Loucy (cell line): ENCODE measurements at regions not wholly inside any gene's neighbourhood (a gene's known extent, or its start where the extent isn't known, plus 50 kb on each side); places are given as distances from the start of the nearest gene placed in this dataset.

Experiments
- H2AFZ ChIP-seq: fragments of 200-600 bp; sonication (generic); 2 replicates; pipeline ENCODE4 v1.6.0; 2016; ENCODE audit warnings: antibody characterized with exemption, mild to moderate bottlenecking, low read length, moderate library complexity
- H3F3A ChIP-seq: fragments of 200-600 bp; 2 replicates; pipeline ENCODE4 v1.6.0; 2016; ENCODE audit warnings: antibody characterized with exemption, low read depth, mild to moderate bottlenecking
- H3K27me3 ChIP-seq: fragments of 200-600 bp; sonication (generic); 2 replicates; pipeline ENCODE4 v1.6.1; 2014; ENCODE audit warnings: low read length, mild to moderate bottlenecking; ENCODE audit not compliant: insufficient read depth, poor library complexity, severe bottlenecking
- H3K36me3 ChIP-seq: fragments of 200-600 bp; sonication (generic); 2 replicates; pipeline ENCODE4 v1.6.1; 2016; ENCODE audit warnings: low read length; ENCODE audit not compliant: insufficient read depth
- H3K4me1 ChIP-seq: fragments of 200-600 bp; sonication (generic); 2 replicates; pipeline ENCODE4 v1.5.1; 2014; ENCODE audit warnings: low read length, mild to moderate bottlenecking; ENCODE audit not compliant: insufficient read depth, poor library complexity, severe bottlenecking
- H3K4me2 ChIP-seq: fragments of 200-600 bp; sonication (generic); 2 replicates; pipeline ENCODE4 v1.6.0; 2014; ENCODE audit warnings: antibody characterized with exemption, low read length, low read depth, mild to moderate bottlenecking; ENCODE audit not compliant: poor library complexity, severe bottlenecking
- H3K4me3 ChIP-seq: fragments of 200-600 bp; sonication (generic); 2 replicates; pipeline ENCODE4 v1.5.1; 2014; ENCODE audit warnings: low read length, mild to moderate bottlenecking, mixed read lengths; ENCODE audit not compliant: poor library complexity, severe bottlenecking
- H3K79me2 ChIP-seq: fragments of 200-600 bp; sonication (generic); 2 replicates; pipeline ENCODE4 v1.6.1; 2014; ENCODE audit warnings: low read length; ENCODE audit not compliant: insufficient read depth
- H3K9ac ChIP-seq: fragments of 200-600 bp; sonication (generic); 2 replicates; pipeline ENCODE4 v1.6.0; 2014; ENCODE audit warnings: mild to moderate bottlenecking, low read depth, low read length, moderate library complexity; ENCODE audit not compliant: poor library complexity, severe bottlenecking
- H3K9me2 ChIP-seq: fragments of 200-600 bp; sonication (generic); replicated peaks from 2 replicates; pipeline ENCODE4 v1.6.1; 2016; ENCODE audit warnings: low read depth, low read length, mixed read lengths
- H3K9me3 ChIP-seq: fragments of 200-600 bp; sonication (generic); 2 replicates; pipeline ENCODE4 v1.6.1; 2014; ENCODE audit warnings: mild to moderate bottlenecking, antibody characterized with exemption, low read length, low read depth; ENCODE audit not compliant: insufficient read depth
- H4K20me1 ChIP-seq: fragments of 200-600 bp; sonication (generic); 2 replicates; pipeline ENCODE4 v1.6.0; 2014; ENCODE audit warnings: antibody characterized with exemption, low read length, mild to moderate bottlenecking; ENCODE audit not compliant: insufficient read depth, poor library complexity, severe bottlenecking
- EZH2phosphoT487 ChIP-seq: fragments of 200-600 bp; IDR thresholded peaks from 2 replicates; pipeline ENCODE4 v1.6.1; 2018; ENCODE audit warnings: antibody characterized with exemption, mild to moderate bottlenecking, moderate library complexity, borderline replicate concordance
- TF ChIP-seq, protein P1 (sequence below): fragments of 200-600 bp; sonication (generic); conservative IDR thresholded peaks from 2 replicates; pipeline ENCODE4 v1.5.1; 2014; ENCODE audit warnings: mild to moderate bottlenecking, antibody characterized with exemption, low read length

DNA sequence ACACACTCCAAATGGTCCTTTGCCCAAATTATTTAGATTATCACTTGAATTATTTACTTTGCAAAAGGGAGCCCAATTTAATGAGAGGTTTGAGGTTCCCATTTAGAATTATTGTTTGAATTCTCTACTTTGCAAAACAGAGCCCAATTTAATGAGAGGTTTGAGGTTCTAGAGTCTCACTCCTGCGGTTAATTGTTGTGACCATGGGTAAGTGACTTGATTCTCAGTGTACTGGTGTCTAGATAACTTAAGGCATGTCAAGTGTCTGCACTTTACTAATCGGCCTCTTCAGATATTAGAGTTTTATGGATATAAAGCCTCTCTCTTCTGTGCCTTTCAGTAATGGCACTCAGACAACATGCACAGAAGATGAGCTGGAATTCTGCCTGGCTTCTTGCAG is 67.5 kb downstream of the YIPF5 start:
- H3K9me3 ChIP-seq, result no peaks in the 10 kb centered on the region
- no peak overlapping the region for H3K4me3 ChIP-seq
- H3K9me2 ChIP-seq, result no peaks in the 10 kb centered on the region
- no peak for TF ChIP-seq EZH2phosphoT487
- TF ChIP-seq, protein P1, sequence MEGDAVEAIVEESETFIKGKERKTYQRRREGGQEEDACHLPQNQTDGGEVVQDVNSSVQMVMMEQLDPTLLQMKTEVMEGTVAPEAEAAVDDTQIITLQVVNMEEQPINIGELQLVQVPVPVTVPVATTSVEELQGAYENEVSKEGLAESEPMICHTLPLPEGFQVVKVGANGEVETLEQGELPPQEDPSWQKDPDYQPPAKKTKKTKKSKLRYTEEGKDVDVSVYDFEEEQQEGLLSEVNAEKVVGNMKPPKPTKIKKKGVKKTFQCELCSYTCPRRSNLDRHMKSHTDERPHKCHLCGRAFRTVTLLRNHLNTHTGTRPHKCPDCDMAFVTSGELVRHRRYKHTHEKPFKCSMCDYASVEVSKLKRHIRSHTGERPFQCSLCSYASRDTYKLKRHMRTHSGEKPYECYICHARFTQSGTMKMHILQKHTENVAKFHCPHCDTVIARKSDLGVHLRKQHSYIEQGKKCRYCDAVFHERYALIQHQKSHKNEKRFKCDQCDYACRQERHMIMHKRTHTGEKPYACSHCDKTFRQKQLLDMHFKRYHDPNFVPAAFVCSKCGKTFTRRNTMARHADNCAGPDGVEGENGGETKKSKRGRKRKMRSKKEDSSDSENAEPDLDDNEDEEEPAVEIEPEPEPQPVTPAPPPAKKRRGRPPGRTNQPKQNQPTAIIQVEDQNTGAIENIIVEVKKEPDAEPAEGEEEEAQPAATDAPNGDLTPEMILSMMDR, result no peak
- no peak overlapping the region for H3K9ac ChIP-seq
- no peaks in the 10 kb centered on the region for H3K4me1 ChIP-seq
- no peaks in the 10 kb centered on the region for H3F3A ChIP-seq
- no peak overlapping the region for H3K4me2 ChIP-seq
- H4K20me1 ChIP-seq, result no peaks in the 10 kb centered on the region
- H3K36me3 ChIP-seq, result no peaks in the 10 kb centered on the region
- H3K27me3 ChIP-seq, result no peaks in the 10 kb centered on the region
- H3K79me2 ChIP-seq, result no peaks in the 10 kb centered on the region
- no peak overlapping the region for H2AFZ ChIP-seq

DNA sequence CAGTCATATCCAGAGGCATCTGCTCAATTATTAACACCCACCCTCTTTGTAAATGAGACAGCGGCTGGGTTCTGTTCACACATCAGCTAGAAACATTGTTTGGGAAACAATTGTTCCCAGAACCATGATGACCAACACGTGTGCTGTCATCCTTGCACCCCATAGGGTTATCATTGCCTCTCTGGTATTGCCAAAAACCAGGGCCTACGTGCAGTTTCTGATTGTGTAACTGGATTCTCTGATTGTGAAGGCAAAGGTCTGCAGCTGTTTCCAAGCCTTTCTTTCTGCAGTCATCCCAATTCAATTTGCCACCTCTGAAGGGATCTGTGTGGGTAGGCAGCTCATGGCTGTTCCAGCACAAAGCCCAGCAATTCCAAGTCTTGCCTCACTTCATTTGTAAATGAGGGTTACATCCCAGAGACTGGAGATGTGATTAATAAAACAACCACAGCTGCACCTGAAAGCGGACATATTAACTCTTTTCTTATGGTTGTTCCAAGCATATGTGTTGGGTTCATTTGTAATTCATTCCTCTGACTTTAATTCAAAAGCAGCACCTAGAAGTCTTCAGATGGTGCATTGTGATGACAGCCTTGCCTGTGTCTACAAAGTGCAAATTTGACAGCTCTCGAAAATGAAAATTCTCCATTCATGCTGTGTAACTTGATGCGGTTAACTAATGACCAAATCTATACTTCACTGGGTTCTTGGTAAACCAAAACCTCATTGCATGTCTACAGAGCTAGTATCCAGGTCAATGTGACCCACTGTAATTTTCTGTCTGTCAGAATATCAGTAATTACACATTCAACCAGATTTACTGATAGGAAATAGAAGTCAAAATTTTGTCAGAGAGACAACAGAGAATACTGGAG is 66.6 kb downstream of the YIPF5 start:
- H2AFZ ChIP-seq, result no peak overlapping the region
- TF ChIP-seq EZH2phosphoT487, result no peak
- TF ChIP-seq, protein P1, result no peak
- no peaks in the 10 kb centered on the region for H3K9me2 ChIP-seq
- H3K36me3 ChIP-seq, result no peaks in the 10 kb centered on the region
- no peaks in the 10 kb centered on the region for H4K20me1 ChIP-seq
- H3K9me3 ChIP-seq, result no peaks in the 10 kb centered on the region
- H3K4me3 ChIP-seq, result no peak overlapping the region
- no peak overlapping the region for H3K4me2 ChIP-seq
- no peaks in the 10 kb centered on the region for H3K27me3 ChIP-seq
- H3F3A ChIP-seq, result no peaks in the 10 kb centered on the region
- no peaks in the 10 kb centered on the region for H3K79me2 ChIP-seq
- no peaks in the 10 kb centered on the region for H3K4me1 ChIP-seq
- no peak overlapping the region for H3K9ac ChIP-seq

DNA sequence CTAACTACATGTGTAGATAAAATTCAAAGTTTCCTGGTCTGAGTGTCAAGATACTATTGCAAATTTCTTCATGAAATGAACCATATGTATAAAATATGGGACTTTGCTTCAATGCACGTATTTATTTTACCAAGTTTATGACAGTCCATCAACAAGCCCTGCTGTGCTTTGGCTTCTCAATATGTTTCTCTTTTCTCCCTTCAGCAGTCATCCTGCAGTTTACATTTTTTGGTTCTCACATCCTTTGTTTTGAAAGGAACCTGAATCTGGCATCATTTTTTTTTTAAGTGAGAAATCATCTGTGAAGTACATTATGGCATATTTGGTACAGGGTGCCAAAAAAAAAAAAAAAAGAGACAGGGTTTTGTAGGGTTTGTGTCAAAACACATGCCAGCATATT is 65.1 kb downstream of the YIPF5 start:
- no peaks in the 10 kb centered on the region for H3K36me3 ChIP-seq
- H3K27me3 ChIP-seq, result no peaks in the 10 kb centered on the region
- H3K9me3 ChIP-seq, result no peaks in the 10 kb centered on the region
- H2AFZ ChIP-seq, result no peak overlapping the region
- TF ChIP-seq, protein P1, result no peak
- TF ChIP-seq EZH2phosphoT487, result no peak
- H3K79me2 ChIP-seq, result no peaks in the 10 kb centered on the region
- H3F3A ChIP-seq, result no peaks in the 10 kb centered on the region
- H3K4me1 ChIP-seq, result no peaks in the 10 kb centered on the region
- no peak overlapping the region for H3K4me2 ChIP-seq
- no peaks in the 10 kb centered on the region for H4K20me1 ChIP-seq
- no peak overlapping the region for H3K9ac ChIP-seq
- no peaks in the 10 kb centered on the region for H3K9me2 ChIP-seq
- H3K4me3 ChIP-seq, result no peak overlapping the region
